HFFc6 (cell line): ENCODE measurements at regions not wholly inside any gene's neighbourhood (a gene's known extent, or its start where the extent isn't known, plus 50 kb on each side); places are given as distances from the start of the nearest gene placed in this dataset.

Experiments used
- DNase-seq: peaks from one replicate; pipeline ENCODE4 v3.0.0-alpha.2; 2018
- H3K27ac Mint-ChIP-seq: 2 replicates; pipeline ENCODE4 v1.8.0; 2020; ENCODE audit warnings: mild to moderate bottlenecking, mixed read lengths
- H3K27me3 Mint-ChIP-seq: 2 replicates; pipeline ENCODE4 v1.8.0; 2021; ENCODE audit warnings: mild to moderate bottlenecking, moderate library complexity, mixed read lengths; ENCODE audit not compliant: insufficient read depth
- H3K36me3 Mint-ChIP-seq: 2 replicates; pipeline ENCODE4 v1.8.0; 2021; ENCODE audit warnings: low read depth, mixed read lengths
- H3K4me1 Mint-ChIP-seq: 2 replicates; pipeline ENCODE4 v1.8.0; 2020; ENCODE audit warnings: low read depth, mixed read lengths
- H3K4me3 Mint-ChIP-seq: 2 replicates; pipeline ENCODE4 v1.8.0; 2020; ENCODE audit warnings: mild to moderate bottlenecking, moderate library complexity, mixed read lengths
- H3K9me3 Mint-ChIP-seq: 2 replicates; pipeline ENCODE4 v1.8.0; 2020; ENCODE audit warnings: mild to moderate bottlenecking, mixed read lengths
- CTCF ChIP-seq: fragments of 200-600 bp; sonication (generic); IDR thresholded peaks from 2 replicates; pipeline ENCODE4 v1.5.0; 2021; ENCODE audit warnings: antibody characterized with exemption, mild to moderate bottlenecking

GRCh38 chr18:42305869-42306593 lies 351.0 kb downstream of the PIK3C3 start:
- TF ChIP-seq CTCF: no peak
- H3K27me3 Mint-ChIP-seq: no peaks in the 10 kb centered on the region
- no peak overlapping the region for H3K4me3 Mint-ChIP-seq
- H3K9me3 Mint-ChIP-seq: no peaks in the 10 kb centered on the region
- no peaks in the 10 kb centered on the region for H3K36me3 Mint-ChIP-seq
- no peaks in the 10 kb centered on the region for H3K4me1 Mint-ChIP-seq
- no peak overlapping the region for H3K27ac Mint-ChIP-seq
- DNase-seq: no peak

GRCh38 chr18:42306594-42306980 lies 351.6 kb downstream of the PIK3C3 start:
- DNase-seq: no peak
- Mint-ChIP-seq H3K4me1 (no peaks in the 10 kb centered on the region), H3K4me3 (no peak overlapping the region), H3K27ac (no peak overlapping the region), H3K27me3 (no peaks in the 10 kb centered on the region), H3K36me3 (no peaks in the 10 kb centered on the region), H3K9me3 (no peaks in the 10 kb centered on the region)
- TF ChIP-seq CTCF: no peak

- H3K27ac Mint-ChIP-seq: no peak overlapping the region
- H3K9me3 Mint-ChIP-seq: no peaks in the 10 kb centered on the region
- H3K4me3 Mint-ChIP-seq: no peak overlapping the region
- H3K36me3 Mint-ChIP-seq: no peaks in the 10 kb centered on the region
- H3K4me1 Mint-ChIP-seq: no peaks in the 10 kb centered on the region
- no peaks in the 10 kb centered on the region for H3K27me3 Mint-ChIP-seq
- DNase-seq: no peak
- TF ChIP-seq CTCF: no peak
Observed at GRCh38 chr18:42310956-42311355, 355.9 kb downstream of the PIK3C3 start.

- no peak overlapping the region for H3K4me3 Mint-ChIP-seq
Observed at GRCh38 chr18:42326752-42327151, 371.7 kb downstream of the PIK3C3 start.

GRCh38 chr18:42328931-42329330 lies 373.9 kb downstream of the PIK3C3 start:
- no peak overlapping the region for H3K27ac Mint-ChIP-seq
- no peak overlapping the region for H3K4me3 Mint-ChIP-seq
- no peak for TF ChIP-seq CTCF
- H3K4me1 Mint-ChIP-seq: no peaks in the 10 kb centered on the region
- H3K9me3 Mint-ChIP-seq: peaks cover 22% of the 10 kb centered on the region
- H3K27me3 Mint-ChIP-seq: peaks cover 2% of the 10 kb centered on the region; the same call in 1 of the 2 replicates
- H3K36me3 Mint-ChIP-seq: no peaks in the 10 kb centered on the region
- no peak for DNase-seq

More at GRCh38 chr18:42326752-42327151, 371.7 kb downstream of the PIK3C3 start:
- H3K27me3 Mint-ChIP-seq: no peaks in the 10 kb centered on the region
- H3K9me3 Mint-ChIP-seq: peaks cover 23% of the 10 kb centered on the region
- no peak for DNase-seq
- H3K27ac Mint-ChIP-seq: no peak overlapping the region
- H3K36me3 Mint-ChIP-seq: no peaks in the 10 kb centered on the region
- no peak for TF ChIP-seq CTCF
- no peaks in the 10 kb centered on the region for H3K4me1 Mint-ChIP-seq
